Peyer's patch (tissue), 4 donors: ENCODE measurements at regions not wholly inside any gene's neighbourhood (a gene's known extent, or its start where the extent isn't known, plus 50 kb on each side); places are given as distances from the start of the nearest gene placed in this dataset.

Experiments
- CTCF ChIP-seq, 6 experiments: fragments of 450-650 bp in 4 of 6; fragments of 200-600 bp in 2 of 6; sonication (generic) in 1 of 6; IDR thresholded peaks; one replicate each; pipeline ENCODE4 v1.5.1; 2017 to 2019; ENCODE audit warnings: antibody characterized with exemption in 6 of 6, mild to moderate bottlenecking in 3 of 6, moderate library complexity in 1 of 6
- POLR2A ChIP-seq, 2 donors: fragments of 450-650 bp; IDR thresholded peaks; one replicate each; pipeline ENCODE4 v1.5.1; 2017; ENCODE audit warnings: antibody characterized with exemption in 2 of 2, mild to moderate bottlenecking in 2 of 2, moderate library complexity in 2 of 2

- TF ChIP-seq POLR2A (IDR thresholded peaks at IDR 0.05): no peak
- no peak for TF ChIP-seq CTCF (IDR thresholded peaks at IDR 0.05)
Observed at GRCh38 chr18:73151086-73151485, 283.3 kb upstream of the NETO1 start.
